GM21717 (cell line): ENCODE measurements at regions not wholly inside any gene's neighbourhood (a gene's known extent, or its start where the extent isn't known, plus 50 kb on each side); places are given as distances from the start of the nearest gene placed in this dataset.

Source experiments
- ATAC-seq: cut with Tn5 transposase; IDR thresholded peaks from one replicate; pipeline ENCODE4 v1.9.1; 2021; ENCODE audit warnings: mild to moderate bottlenecking, moderate library complexity; ENCODE audit not compliant: unreplicated experiment

DNA sequence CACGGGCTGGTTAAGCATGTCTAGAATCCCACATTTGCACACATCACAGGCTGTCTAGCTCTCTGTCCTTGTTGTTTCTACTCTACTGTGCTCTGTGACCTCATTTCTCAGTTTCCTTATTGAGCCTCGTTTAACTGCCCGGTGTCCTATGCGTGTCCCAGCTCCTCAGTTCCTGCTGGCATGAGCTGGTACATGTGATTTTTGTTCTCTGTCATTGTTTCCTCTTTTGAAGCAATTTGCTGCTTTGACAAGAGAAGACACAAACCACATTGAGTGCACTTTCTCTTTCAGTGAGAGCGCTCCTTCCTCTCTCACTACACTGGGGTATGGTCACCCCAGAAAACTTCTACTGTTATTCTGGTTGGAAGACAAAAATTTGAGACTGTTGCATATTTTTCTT is 563.5 kb downstream of the PDCD6IP start:
- ATAC-seq, result peak; percentile 97

GRCh38 chr3:34362910-34363309 is 564.5 kb downstream of the PDCD6IP start:
- no peak for ATAC-seq

GRCh38 chr3:34363881-34364280 is 565.5 kb downstream of the PDCD6IP start:
- ATAC-seq, result no peak

GRCh38 chr3:34364335-34364734 is 565.9 kb downstream of the PDCD6IP start:
- no peak for ATAC-seq

DNA sequence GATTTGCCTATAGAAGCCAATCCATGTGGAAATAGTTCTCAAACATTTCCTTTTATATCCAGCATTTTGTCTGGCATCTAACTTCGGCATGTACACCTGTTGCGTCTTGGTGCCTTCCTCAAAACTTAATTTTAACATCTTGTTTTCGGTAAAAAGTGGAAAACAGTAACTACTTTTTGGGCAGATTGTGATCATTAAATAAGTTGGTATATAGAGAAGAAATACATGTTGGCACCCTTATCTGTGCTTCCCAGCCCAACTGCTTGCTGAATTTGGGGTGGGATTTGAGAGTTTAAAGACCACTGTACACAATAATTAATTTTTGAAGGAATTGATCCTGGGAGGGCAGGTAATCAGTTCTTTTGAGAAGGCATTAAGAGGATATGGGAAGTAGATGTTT is 566.8 kb downstream of the PDCD6IP start:
- ATAC-seq, result no peak

- no peak for ATAC-seq
Measured at GRCh38 chr3:34365771-34366170, 567.3 kb downstream of the PDCD6IP start.

- no peak for ATAC-seq
Measured at GRCh38 chr3:34367521-34367920, 569.1 kb downstream of the PDCD6IP start.

DNA sequence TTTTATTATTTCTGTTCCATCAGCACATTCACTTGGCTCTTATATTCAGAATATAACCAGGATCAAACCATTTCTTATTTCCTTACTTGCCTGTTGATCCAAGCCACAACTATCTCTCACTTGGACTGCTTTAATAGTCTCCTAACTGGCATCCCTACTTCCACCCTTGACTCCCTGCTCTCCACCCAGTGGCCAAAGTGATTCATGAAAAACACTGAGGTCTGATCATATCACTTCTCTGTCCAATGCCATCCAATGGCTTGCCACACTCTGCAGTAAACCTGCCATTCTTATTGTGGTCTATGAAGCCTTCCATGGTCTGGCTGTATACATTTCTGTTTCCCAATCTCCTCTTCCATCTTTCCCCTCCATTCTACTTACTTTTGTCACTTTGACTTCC is 576.1 kb downstream of the PDCD6IP start:
- no peak for ATAC-seq

GRCh38 chr3:34376691-34377090 is 578.3 kb downstream of the PDCD6IP start:
- no peak for ATAC-seq

DNA sequence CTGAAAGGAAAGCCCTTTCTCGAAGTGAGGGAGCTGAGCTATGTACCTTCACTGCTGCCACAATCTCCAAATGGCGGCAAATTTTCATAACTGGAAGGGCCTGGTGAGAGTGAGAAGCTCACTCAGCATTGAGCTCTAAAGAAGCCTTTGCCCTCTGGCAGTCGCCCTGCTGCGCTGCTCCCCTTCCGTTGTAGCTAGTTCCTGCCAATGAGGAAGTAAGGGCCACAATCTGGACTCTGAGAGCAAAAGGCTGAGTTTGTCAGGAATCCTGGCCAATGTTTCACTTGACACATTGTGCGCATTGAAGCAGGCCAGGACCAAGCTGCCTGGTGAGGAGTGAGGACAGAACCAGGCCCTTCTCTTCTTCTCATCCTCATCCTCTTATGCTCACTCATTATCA is 579.5 kb downstream of the PDCD6IP start:
- ATAC-seq, result no peak

DNA sequence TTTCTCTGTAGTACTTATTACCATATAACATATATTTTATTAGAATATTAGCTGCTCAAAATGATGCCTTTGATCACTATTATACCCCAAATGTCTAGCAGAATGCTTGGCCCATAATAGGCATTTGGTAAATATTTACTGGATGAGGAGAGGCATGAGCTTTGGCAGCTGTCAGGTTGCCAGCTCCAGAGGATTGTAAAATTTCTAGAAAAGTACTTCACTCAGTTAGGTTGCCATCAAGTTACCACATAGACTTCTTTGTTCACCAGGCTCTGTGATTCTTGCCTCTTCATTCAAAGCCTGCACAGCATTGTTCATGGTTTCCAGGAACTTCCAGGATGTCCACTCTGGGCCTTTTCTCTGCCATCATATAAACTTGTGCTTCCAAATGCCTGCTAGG is 582.8 kb downstream of the PDCD6IP start:
- ATAC-seq, result no peak

- no peak for ATAC-seq
Measured at GRCh38 chr3:34382859-34383258, 584.4 kb downstream of the PDCD6IP start.

DNA sequence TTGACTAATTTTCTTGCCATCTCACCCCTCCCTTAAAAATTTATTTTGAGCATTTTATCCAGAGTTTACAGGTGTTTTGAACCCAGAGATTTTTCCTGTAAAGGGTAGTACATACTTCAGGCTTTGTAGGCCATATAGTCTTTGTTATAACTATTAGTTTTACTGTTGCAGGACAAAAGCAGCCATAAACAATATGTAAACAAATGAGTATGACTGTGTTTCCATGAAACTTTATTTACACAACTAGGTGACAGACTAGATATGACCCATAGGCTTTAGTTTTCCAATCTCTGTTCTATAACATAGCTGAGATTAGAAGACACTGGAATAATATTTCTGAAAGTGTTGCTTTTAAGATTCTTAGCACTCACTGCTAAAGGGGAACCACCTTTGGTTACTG is 587.9 kb downstream of the PDCD6IP start:
- ATAC-seq, result no peak

DNA sequence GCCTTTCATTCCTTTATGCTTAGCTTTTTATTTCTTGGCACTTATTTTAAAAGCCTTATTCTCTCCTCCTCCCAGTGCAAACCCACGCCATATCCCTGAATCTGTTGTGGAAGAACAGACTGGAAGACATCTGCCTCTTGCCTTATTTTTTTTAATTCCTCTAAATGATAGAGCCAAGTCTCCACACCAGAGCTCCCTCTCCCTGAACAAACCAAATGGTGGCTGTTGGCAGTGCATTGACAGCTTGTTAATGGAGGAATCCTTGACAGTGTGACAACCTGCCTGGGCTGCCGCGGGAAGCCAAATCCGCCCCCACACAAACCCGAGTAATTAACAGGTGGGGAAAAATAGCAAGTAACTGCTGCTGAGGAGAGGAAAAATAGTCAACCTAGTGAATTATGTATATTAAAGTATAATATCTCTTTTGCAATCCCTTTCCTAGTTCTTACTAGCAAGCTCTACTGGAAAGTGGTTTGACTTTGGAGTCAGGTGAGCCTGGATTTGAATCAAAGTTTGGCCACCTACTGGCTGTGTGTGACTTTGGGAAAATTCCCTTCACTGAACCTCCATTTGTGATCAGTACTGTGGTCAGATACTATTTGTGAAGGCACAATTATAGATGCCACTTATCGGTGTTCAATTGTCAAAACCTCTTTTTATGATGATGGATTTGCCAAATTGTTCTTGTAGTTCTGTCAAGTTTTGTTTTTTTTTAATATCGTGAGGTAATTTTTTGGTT is 589.6 kb downstream of the PDCD6IP start:
- no peak for ATAC-seq

GRCh38 chr3:34388830-34389229 is 590.4 kb downstream of the PDCD6IP start:
- ATAC-seq, result no peak

DNA sequence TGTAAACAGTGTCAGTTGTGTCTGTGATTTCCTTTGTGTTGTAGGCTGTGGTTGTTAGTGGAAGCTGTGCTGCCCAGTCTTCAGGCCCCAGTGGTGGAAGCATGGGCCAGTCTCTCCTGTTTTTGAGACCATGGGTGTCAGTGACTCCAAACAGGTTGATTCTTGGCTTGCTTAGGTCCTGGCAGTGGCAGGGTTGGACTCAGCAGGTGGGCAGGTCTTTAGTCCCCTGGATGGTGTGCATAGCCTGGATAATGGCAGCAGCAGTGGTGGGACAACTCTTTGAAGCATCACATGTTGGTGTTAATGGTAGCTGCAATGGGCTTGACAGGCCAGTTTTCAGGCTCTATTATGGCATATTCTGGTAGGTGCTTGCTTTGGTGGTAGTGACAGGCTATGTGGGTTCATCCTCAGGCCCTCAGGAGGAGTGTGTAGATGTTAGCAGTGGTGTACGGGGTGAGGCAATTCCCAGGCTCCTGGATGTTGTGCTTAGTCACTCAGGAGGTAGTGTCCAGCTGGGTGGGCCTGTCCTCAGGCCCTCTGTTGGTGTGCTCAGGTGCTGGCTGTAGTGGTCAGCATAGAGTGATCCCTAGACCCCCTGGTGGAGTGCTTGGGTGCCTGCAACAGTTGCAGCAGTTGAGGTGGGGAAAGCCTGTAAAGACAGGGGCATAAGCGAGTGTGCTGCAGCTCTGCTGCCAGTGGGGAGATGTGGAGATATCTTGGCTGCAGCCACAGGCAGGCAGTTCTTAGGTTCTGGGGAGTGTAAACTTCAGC is 596.7 kb downstream of the PDCD6IP start:
- ATAC-seq, result no peak

DNA sequence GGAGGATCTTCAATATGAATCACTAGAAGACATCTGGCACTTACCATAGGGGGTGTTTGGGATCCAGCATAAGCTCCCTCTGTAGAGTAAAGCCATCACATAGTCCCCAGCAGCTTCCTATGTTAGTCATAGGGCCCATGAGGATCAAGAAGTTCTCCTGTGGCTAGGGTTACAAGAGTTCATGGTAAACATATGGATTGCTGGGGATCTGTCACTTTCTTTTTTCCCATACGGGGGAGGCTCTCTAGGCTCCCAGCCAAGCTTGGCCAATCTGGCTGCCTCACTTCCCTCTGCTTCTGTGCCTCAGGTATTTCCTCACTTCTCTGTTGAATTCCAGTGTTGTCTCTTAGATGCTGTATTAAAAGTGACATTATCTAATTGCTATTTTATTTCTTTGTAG is 597.9 kb downstream of the PDCD6IP start:
- no peak for ATAC-seq

DNA sequence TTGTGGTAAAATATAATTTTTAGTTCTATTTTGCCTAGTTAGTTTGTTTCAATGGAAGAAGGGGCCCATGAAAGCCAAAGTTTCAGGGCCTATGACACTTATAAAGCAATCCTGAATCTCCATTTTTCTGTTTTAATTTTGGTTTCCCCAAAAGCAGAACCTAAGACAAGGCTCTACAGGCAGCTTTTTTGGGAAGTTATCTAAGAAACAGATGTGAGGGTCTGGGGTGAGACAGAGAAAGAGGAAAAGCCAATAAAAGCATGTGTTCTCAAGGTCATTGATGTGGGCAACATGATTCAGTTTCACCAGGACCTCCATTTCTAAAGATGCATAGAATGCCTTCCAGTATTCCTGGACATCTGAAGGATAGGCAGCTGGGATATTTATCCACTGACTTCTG is 598.5 kb downstream of the PDCD6IP start:
- ATAC-seq, result no peak

DNA sequence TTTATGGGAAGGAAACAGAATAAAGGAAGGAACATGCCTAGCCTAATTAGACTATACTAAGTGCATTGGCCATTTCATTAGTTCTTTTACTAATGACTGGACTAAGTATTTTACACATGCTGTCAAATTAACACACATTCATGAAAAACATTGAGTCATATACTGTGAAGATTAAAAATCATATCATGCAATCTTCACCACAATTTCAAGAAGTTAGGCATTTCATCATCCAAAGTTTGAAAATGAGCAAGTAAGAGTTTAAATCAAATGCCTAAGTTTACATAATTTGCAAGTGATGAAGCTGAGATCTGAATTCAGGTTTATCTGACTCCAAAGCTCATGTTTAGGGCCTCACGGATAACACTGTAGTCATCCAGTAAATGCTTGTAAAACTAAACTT is 601.0 kb downstream of the PDCD6IP start:
- no peak for ATAC-seq

- no peak for ATAC-seq
Measured at GRCh38 chr3:34405159-34405558, 606.7 kb downstream of the PDCD6IP start.

DNA sequence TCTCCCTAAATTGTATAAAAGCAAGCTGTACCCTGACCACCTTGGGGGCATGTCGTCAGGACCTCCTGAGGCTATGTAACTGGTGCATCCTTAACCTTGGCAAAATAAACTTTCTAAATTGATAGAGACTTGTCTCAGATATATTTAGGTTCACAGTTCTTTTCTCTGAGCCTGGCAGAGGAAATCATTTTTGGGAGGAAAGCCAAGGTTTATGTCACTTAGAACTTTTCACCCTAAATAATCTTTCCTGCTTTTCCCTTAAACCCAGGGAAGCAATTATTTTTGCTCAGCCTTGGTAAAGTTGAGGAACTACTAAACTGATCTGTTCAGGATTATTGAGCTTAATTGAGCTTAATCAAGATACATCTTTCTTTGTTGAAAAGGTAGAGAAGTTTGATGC is 608.9 kb downstream of the PDCD6IP start:
- ATAC-seq, result no peak

- ATAC-seq, result no peak
Measured at GRCh38 chr3:34408088-34408487, 609.7 kb downstream of the PDCD6IP start.

DNA sequence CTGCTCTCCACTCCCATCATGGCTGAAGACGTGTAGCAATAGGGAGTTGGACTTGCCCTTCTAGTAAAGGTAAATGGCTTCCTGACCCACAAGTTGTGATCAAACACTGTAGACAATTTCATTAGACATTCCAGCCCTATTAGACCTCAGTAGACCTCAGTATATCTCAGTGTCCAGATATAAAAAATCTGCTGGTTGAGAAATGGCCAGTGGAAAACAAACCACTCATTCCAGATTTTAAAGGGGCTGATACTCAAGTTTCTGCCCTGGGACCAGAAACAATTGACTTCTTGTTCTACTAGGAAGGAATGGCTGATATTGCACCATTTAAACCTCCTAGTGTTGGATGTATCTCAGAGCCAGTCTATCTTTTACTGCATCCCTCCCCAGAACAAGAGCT is 613.2 kb downstream of the PDCD6IP start:
- no peak for ATAC-seq
